SK-N-DZ (cell line): ENCODE measurements at regions not wholly inside any gene's neighbourhood (a gene's known extent, or its start where the extent isn't known, plus 50 kb on each side); places are given as distances from the start of the nearest gene placed in this dataset.
"Not testable (repeated sequence)": the region's sequence is repeated elsewhere in the genome, so short reads cannot be mapped to it uniquely, and the experiment has no call there.

Source experiments
- DNase-seq: peaks from one replicate; pipeline ENCODE4 v3.0.0-alpha.2; 2015; ENCODE audit warnings: low spot score

DNA sequence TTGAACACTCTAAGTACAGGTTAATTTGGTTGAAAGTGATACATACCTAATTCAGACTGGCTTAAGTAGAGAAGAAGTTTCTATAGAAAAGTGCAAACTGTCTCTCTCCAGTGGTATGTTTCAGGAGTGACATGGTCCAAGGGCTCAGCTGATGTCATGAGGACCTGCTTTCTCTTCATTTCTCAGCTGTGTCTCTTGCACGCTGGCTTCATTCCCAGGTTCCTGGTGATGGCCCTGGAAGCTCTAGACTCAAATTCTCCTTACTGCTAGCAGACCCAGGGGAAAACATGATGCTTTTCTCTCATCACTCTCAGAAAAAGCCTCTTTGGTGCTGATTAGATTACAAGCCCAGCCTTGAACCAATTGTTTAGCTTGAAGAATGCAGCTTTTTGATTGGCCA is 211.9 kb upstream of the CLINT1 start:
- DNase-seq = no peak

DNA sequence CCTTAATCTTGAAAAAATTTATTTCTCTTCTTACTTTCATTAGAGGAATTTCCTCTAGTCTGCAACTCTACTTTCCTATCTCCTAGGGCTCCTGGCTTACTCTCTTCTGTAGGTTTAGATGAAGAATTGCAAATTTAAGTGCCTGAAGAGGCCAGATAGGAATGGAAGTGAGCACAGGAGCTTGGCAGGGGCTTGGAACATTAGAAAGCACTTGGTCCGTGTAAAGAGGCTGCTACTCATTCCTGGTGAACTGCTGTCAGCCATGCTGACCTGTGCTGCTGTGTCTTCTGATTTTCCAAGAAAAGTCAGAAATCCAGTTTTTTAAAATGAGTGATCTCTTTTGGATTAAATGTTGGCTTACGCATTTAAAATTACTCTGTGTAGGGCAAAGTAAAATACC is 210.9 kb upstream of the CLINT1 start:
- no peak for DNase-seq

DNA sequence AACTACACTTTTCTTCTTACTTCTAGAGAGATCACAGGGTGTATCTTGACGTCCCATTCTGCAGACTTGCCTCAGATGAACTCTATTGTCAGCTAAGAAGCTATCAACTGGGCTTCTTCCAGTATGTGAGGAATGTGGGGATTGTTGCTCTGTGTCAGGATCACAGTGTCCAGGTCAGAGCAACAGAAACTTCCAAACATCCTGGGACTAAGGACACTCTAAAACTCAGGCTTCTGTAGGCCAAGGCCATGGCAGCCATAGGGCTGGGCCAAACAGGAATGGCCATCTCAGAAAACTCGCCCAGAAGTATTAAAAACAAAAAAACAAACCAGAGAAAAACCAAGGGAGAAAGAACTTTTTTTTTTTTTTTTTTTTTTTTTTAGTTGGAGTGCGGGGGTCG is 210.0 kb upstream of the CLINT1 start:
- no peak for DNase-seq

GRCh38 chr5:158066076-158066475 is 207.1 kb upstream of the CLINT1 start:
- DNase-seq = no peak

DNA sequence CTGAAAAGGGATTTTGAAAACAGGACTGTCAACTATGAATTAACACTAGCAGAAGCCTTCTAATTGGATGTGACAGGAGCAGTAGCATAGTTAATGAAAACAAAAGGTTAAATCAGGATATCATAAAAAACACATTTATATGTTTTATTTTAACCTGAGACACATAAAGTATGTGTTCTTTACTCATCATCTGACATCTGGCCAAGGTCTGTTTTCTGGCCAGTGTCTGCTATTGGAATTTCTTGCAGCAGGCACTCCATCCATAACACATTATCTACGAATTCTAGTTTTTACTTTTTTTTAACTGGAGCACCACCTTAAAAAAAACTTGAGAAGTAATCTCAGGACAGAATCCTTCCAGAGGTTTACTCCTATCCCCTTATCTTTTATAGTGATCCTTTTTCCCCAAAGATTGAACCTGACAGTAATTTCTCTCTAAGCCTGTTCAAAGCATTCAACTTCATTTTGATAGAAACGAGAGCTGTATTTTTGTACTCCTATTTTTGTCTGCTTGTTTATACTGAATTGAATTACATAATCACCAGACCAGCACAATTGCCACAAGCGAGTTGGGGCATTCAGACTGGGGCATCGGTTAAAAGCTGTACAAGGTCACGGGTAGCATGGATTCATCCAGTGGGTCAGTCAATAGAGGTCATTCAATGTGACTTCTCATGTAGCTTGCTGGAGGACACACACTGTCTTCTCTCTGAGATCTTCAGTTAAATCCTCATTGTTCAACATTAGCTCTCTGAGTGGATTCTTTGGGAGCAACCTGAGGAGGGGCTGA is 205.6 kb upstream of the CLINT1 start:
- DNase-seq = no peak

- DNase-seq = no peak
Measured at GRCh38 chr5:158063052-158063451, 204.1 kb upstream of the CLINT1 start.

DNA sequence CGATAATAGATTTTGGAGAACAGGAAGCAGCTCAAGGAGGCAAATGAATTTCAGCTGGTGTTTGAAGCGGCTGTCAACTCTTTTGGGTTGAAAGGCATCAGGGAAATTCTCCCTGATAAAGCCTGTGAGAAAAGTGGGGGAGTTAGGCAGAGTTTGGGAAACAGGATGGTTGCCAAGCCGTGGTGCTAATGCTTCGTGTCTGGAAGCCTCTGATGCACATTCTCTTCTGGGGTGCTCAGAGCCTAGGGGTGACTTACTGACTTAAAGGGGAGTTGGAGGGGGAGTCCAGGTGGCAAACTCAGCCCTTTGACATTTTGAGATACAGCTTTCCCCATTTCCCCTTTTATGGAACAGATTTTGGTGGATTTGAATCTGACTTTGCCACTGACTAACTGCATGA is 202.5 kb upstream of the CLINT1 start:
- DNase-seq = no peak

DNA sequence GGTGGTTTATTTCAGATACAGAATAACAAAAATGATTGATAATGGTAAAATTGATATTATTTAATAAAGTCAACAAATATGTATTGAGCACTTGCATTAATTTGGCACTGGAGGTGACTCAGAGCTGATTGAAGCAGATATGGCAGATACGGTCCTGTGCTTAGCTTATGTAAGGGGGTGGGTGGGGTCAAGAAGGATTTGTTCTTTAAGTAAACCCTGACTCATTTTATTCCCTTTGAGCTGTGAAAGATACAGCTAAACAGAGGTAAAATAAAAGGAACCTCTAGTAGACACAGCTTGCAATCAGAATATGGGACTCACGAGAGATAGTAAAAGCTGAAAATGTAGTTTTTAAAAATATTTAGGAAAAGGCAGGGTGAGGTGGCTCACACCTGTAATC is 201.3 kb upstream of the CLINT1 start:
- no peak for DNase-seq

GRCh38 chr5:158058208-158059120 is 199.5 kb upstream of the CLINT1 start:
- DNase-seq = no peak

- DNase-seq = no peak
Measured at GRCh38 chr5:158056130-158056825, 197.3 kb upstream of the CLINT1 start.

GRCh38 chr5:158055111-158055501 is 196.2 kb upstream of the CLINT1 start:
- peak; percentile 29 for DNase-seq

DNA sequence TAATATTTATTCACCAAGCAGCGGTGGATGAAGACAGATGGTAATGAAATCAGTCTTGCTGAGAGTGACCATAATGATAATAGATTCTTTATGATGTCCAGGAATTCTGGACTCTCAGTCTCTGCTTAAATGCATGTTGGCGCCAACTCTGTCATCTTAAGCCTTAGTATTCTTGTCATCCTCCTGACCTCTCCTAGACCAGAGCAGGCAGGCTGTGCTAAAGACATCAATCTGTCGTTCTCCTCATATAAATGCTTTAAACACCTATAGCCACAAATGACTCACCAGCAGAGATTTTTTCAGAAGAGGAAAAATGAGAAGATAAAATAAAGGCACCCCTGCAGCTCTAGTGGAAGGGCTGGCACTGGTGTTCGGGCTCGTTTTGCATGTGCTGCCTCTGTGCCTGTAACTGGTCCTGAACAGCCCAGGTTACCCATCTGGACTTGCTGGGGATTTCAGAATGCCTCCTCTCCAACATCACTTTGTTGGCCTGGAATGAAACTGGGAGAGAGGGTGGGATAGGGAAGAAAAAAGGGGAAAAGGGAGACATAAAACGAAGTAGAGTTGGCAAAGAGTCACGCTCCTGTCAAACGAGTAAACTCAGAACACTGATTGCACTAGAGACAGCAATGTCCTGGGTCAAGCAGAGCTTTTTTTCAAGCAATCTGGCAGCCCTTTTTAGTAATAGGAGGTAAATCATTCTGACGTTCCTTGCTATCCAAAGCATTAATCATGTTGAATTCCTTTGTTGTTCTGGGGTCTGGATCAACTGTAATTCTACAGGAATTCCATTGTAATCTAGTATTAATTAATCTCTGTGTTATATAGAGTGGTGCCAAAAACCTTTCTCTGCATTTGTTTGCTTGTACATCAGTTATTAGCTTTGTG is 195.5 kb upstream of the CLINT1 start:
- peak; percentile 57 for DNase-seq

- no peak for DNase-seq
Measured at GRCh38 chr5:158051036-158051435, 192.1 kb upstream of the CLINT1 start.

DNA sequence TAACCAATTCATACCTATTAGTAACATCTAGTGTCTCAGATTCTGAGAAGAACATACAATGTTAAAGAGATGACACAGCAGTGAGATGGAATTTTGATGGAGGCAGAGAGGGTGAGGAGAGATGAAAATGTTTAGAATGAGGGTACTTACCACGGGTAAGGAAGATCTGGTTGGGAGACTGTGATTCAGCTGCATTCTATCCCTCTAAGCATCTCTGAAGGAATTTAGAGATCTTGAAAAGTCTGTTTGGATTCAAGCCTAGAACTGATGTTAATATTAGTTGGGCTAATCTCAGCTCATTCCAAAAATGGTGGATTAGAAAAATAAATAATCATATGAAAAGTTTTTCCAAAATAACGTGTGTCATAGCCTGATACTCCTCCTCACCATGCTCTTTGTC is 191.5 kb upstream of the CLINT1 start:
- no peak for DNase-seq

DNA sequence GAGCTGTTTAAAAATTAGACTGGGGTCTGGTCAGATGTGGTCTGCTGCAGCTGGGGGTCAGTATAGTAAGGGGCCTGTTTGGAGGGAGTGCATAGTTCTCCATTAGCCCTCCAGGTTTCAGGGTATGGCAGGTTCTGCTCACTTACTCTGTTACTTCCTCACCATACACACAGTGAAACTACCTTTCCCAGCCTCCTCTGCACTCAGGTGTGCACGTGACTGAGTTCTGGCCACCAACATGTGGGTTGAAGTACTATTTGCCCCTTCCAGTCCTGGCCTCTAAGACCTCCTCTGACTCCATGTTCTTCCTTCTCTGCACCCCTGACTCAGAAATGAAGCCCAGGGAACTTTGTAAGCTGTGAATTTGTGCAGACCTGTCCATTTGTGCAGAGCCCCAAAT is 190.5 kb upstream of the CLINT1 start:
- DNase-seq = no peak

DNA sequence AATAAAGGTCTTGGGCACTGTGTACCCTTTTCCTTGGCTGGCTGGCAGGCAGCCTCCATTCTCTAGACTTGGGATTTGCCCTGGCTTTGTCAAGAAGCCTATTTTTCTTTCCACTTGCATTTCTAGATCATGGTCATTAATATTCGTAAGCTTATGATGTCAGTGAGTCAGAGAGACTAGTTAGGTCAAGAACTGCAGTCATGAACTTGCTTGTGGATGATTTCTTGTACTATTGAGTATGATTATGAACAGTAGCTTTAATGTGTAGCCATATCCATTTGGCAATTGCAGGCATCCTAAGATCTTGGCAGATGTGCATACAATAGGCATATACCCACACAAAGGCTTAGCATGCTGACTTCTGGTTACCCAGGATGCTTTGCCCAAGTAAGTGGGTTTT is 186.8 kb upstream of the CLINT1 start:
- no peak for DNase-seq

GRCh38 chr5:158039911-158040347 is 181.0 kb upstream of the CLINT1 start:
- no peak for DNase-seq

GRCh38 chr5:158039441-158039840 is 180.5 kb upstream of the CLINT1 start:
- no peak for DNase-seq

GRCh38 chr5:158036983-158037595 is 178.1 kb upstream of the CLINT1 start:
- not testable (repeated sequence) for DNase-seq

DNA sequence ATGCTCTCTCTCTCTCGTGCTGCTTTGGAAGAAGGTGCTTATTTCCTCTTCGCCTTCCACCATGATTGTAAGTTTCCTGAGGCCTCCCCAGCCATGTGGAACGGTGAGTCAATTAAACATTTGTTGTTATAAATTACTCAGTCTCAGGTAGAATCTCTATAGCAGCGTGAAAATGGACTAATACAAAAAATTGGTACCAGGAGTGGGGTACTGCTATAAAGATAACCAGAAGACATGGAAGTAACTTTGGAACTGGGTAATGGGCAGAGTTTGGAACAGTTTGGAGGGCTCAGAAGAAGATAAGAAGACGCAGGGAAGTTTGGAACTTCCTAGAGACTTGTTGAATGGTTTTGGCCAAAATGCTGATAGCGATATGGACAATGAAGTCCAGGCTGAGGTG is 175.6 kb upstream of the CLINT1 start:
- DNase-seq = not testable (repeated sequence)

- DNase-seq = no peak
Measured at GRCh38 chr5:158033724-158034123, 174.8 kb upstream of the CLINT1 start.
